HCT116 (cell line): ENCODE measurements at regions not wholly inside any gene's neighbourhood (a gene's known extent, or its start where the extent isn't known, plus 50 kb on each side); places are given as distances from the start of the nearest gene placed in this dataset.

ENCODE experiments used
- ATAC-seq: fragments of 200-7000 bp; cut with Tn5 transposase; 2 replicates; pipeline ENCODE4 v1.9.1; 2020; ENCODE audit warnings: mild to moderate bottlenecking, moderate library complexity
- BruUV-seq: library from RNA; stranded (reverse); fragments of 400-500 nt; replicated peaks from 2 replicates; lab custom pipeline; 2021; lab: Mats Ljungman, UMichigan
- CTCF ChIA-PET: fragments of 300-600 bp; sonication (Branson Sonifier 250); formaldehyde crosslinking; loops from one replicate; lab custom pipeline; 2021; ENCODE audit warnings: antibody characterized with exemption; lab: Charles Lee
- POLR2A ChIA-PET: fragments of 300-600, 350-600 bp; sonication (Branson Sonifier 250); formaldehyde crosslinking; loops from one replicate; lab custom pipeline; 2021; ENCODE audit warnings: antibody characterized with exemption; lab: Charles Lee
- RAD21 ChIA-PET, 2 experiments: fragments of 300-600 bp; sonication (Branson Sonifier 250); formaldehyde crosslinking; loops; one replicate each; lab custom pipeline; 2023; ENCODE audit warnings: low total read pairs in 2 of 2; ENCODE audit not compliant: uncharacterized antibody in 2 of 2, unreplicated experiment in 2 of 2, low non-redundant PET in 1 of 2; lab: Charles Lee
- DNase-seq: peaks from one replicate; pipeline ENCODE4 v3.0.0-alpha.2; 2010; ENCODE audit warnings: low read depth, low spot score
- H2AFZ ChIP-seq: fragments of 200-600 bp; shearing (Covaris generic), sonication (generic); 2 replicates; pipeline ENCODE4 v1.6.1; 2017; ENCODE audit warnings: low read depth, mixed run types, mixed read lengths, antibody characterized with exemption, low read length; ENCODE audit not compliant: poor library complexity, severe bottlenecking
- H3K27ac ChIP-seq: 2 replicates; pipeline ENCODE4 v1.5.1; 2012; ENCODE audit warnings: low read depth, low read length
- H3K27me3 ChIP-seq: fragments of 200-600 bp; sonication (generic); 2 replicates; pipeline ENCODE4 v1.6.1; 2016; ENCODE audit warnings: mixed run types, low read length, mixed read lengths; ENCODE audit not compliant: insufficient read depth
- H3K36me3 ChIP-seq, 2 experiments: fragments of 200-500 bp in 1 of 2; fragments of 200-600 bp in 1 of 2; sonication (Bioruptor generic) in 1 of 2; sonication (generic) in 1 of 2; 2 replicates each; pipeline versions ENCODE4 v1.5.1 to v1.6.1; 2014 to 2016; ENCODE audit warnings: low read length in 2 of 2, inconsistent platforms in 1 of 2, mixed read lengths in 1 of 2, mixed run types in 1 of 2; ENCODE audit not compliant: insufficient read depth in 2 of 2, control insufficient read depth in 1 of 2
- H3K4me1 ChIP-seq, 2 experiments: fragments of 200-600 bp in 1 of 2; sonication (generic) in 1 of 2; 2 replicates each; pipeline versions ENCODE4 v1.5.1 to v1.6.1; 2012 to 2017; ENCODE audit warnings: low read length in 2 of 2, inconsistent platforms in 1 of 2, mild to moderate bottlenecking in 1 of 2, mixed read lengths in 1 of 2, mixed run types in 1 of 2, moderate library complexity in 1 of 2; ENCODE audit not compliant: insufficient read depth in 2 of 2, control insufficient read depth in 1 of 2
- H3K4me2 ChIP-seq: fragments of 200-600 bp; sonication (generic); 2 replicates; pipeline ENCODE4 v1.6.1; 2017; ENCODE audit warnings: mixed run types, low read length, mixed read lengths
- H3K4me3 ChIP-seq, 2 experiments: fragments of 200-600 bp in 1 of 2; sonication (generic) in 1 of 2; replicated peaks in 1 of 2; 2 replicates each; pipeline ENCODE4 v1.5.1; 2011 to 2016; ENCODE audit warnings: low read length in 2 of 2, control low read depth in 1 of 2, low read depth in 1 of 2, mild to moderate bottlenecking in 1 of 2, mixed read lengths in 1 of 2, mixed run types in 1 of 2
- H3K79me2 ChIP-seq: fragments of 200-600 bp; sonication (generic); 2 replicates; pipeline ENCODE4 v1.6.1; 2017; ENCODE audit warnings: mild to moderate bottlenecking, mixed run types, low read length, moderate library complexity, mixed read lengths; ENCODE audit not compliant: insufficient read depth
- H3K9ac ChIP-seq: fragments of 200-600 bp; sonication (generic); 2 replicates; pipeline ENCODE4 v1.6.1; 2016; ENCODE audit warnings: low read length, mixed read lengths
- H3K9me2 ChIP-seq: fragments of 200-600 bp; sonication (generic), shearing (Covaris generic); 2 replicates; pipeline ENCODE4 v1.6.1; 2017; ENCODE audit warnings: mixed run types, mild to moderate bottlenecking, moderate library complexity; ENCODE audit not compliant: insufficient read depth
- H3K9me3 ChIP-seq, 2 experiments: fragments of 200-500 bp in 1 of 2; fragments of 200-600 bp in 1 of 2; sonication (Bioruptor generic) in 1 of 2; sonication (generic) in 1 of 2; 2 replicates each; pipeline ENCODE4 v1.6.1; 2014 to 2017; ENCODE audit warnings: low read length in 2 of 2, mixed read lengths in 2 of 2, inconsistent platforms in 1 of 2, low read depth in 1 of 2, mild to moderate bottlenecking in 1 of 2, mixed run types in 1 of 2, moderate library complexity in 1 of 2; ENCODE audit not compliant: control insufficient read depth in 1 of 2, insufficient read depth in 1 of 2
- H4K20me1 ChIP-seq: fragments of 200-600 bp; sonication (generic), shearing (Covaris generic); 2 replicates; pipeline ENCODE4 v1.6.1; 2017; ENCODE audit warnings: mixed run types, mild to moderate bottlenecking, moderate library complexity; ENCODE audit not compliant: insufficient read depth
- CBX3 ChIP-seq: IDR thresholded peaks from 2 replicates; pipeline ENCODE4 v1.6.1; 2012; ENCODE audit warnings: low read depth
- CEBPB ChIP-seq: IDR thresholded peaks from 2 replicates; pipeline ENCODE4 v1.6.1; 2012; ENCODE audit warnings: low read depth
- CTCF ChIP-seq, 3 experiments: fragments of 200-600 bp in 1 of 3; sonication (generic) in 1 of 3; IDR thresholded peaks in 2 of 3; conservative IDR thresholded peaks in 1 of 3; 2 replicates each; pipeline ENCODE4 v1.5.1; 2012 to 2017; ENCODE audit warnings: low read depth in 2 of 3, low read length in 2 of 3, antibody characterized with exemption in 1 of 3, borderline replicate concordance in 1 of 3, control low read depth in 1 of 3, mild to moderate bottlenecking in 1 of 3, mixed read lengths in 1 of 3, mixed run types in 1 of 3, moderate library complexity in 1 of 3; ENCODE audit not compliant: insufficient read depth in 1 of 3
- EGR1 ChIP-seq: IDR thresholded peaks from 2 replicates; pipeline ENCODE4 v1.6.1; 2012; ENCODE audit warnings: low read depth
- ELF1 ChIP-seq: IDR thresholded peaks from 2 replicates; pipeline ENCODE4 v1.6.1; 2012; ENCODE audit warnings: low read depth, borderline replicate concordance
- EZH2 ChIP-seq: fragments of 200-600 bp; sonication (generic); IDR thresholded peaks from 2 replicates; pipeline ENCODE4 v1.6.1; 2017; ENCODE audit warnings: antibody characterized with exemption, mixed run types
- EZH2phosphoT487 ChIP-seq: fragments of 200-600 bp; IDR thresholded peaks from 2 replicates; pipeline ENCODE4 v1.6.1; 2018; ENCODE audit warnings: antibody characterized with exemption, borderline replicate concordance
- JUND ChIP-seq: IDR thresholded peaks from 2 replicates; pipeline ENCODE4 v1.6.1; 2012
- MAX ChIP-seq: IDR thresholded peaks from 2 replicates; pipeline ENCODE4 v1.6.1; 2012
- POLR2A ChIP-seq: IDR thresholded peaks from 2 replicates; pipeline ENCODE4 v1.7.0; 2011; ENCODE audit warnings: borderline replicate concordance; ENCODE audit not compliant: insufficient read depth, insufficient read length; ENCODE audit errors: extremely low read depth
- POLR2AphosphoS5 ChIP-seq: IDR thresholded peaks from 2 replicates; pipeline ENCODE4 v1.6.1; 2011; ENCODE audit warnings: mild to moderate bottlenecking, low read depth, low read length, moderate library complexity
- RAD21 ChIP-seq: IDR thresholded peaks from 2 replicates; pipeline ENCODE4 v1.6.1; 2012; ENCODE audit warnings: low read depth, mild to moderate bottlenecking
- SIN3A ChIP-seq: IDR thresholded peaks from 2 replicates; pipeline ENCODE4 v1.6.1; 2012; ENCODE audit warnings: low read depth
- SP1 ChIP-seq: IDR thresholded peaks from 2 replicates; pipeline ENCODE4 v1.6.1; 2012; ENCODE audit warnings: low read depth
- SRF ChIP-seq: IDR thresholded peaks from 2 replicates; pipeline ENCODE4 v1.6.1; 2012; ENCODE audit warnings: low read depth
- TCF7L2 ChIP-seq: IDR thresholded peaks from 2 replicates; pipeline ENCODE4 v1.7.0; 2011; ENCODE audit warnings: borderline replicate concordance, inconsistent platforms; ENCODE audit not compliant: insufficient read depth, insufficient read length; ENCODE audit errors: extremely low read depth
- YY1 ChIP-seq: IDR thresholded peaks from 2 replicates; pipeline ENCODE4 v1.6.1; 2011; ENCODE audit warnings: low read length, low read depth, moderate library complexity, mild to moderate bottlenecking; ENCODE audit not compliant: insufficient replicate concordance; ENCODE audit errors: extremely low read depth
- ZBTB33 ChIP-seq: IDR thresholded peaks from 2 replicates; pipeline ENCODE4 v1.6.1; 2011; ENCODE audit warnings: mild to moderate bottlenecking, low read length, moderate library complexity; ENCODE audit not compliant: insufficient replicate concordance; ENCODE audit errors: extremely low read depth
- ZNF274 ChIP-seq: fragments of 200-500 bp; sonication (Bioruptor generic); IDR thresholded peaks from 2 replicates; pipeline ENCODE4 v1.6.1; 2014; ENCODE audit warnings: mild to moderate bottlenecking, low read depth, low read length, inconsistent platforms
- intact Hi-C: fragments of 100-400 bp; cut with micrococcal nuclease; formaldehyde crosslinking; loops from 2 replicates; pipeline ENCODE4 v1.10.0; 2022
- TF ChIP-seq, protein P1 (sequence below): IDR thresholded peaks from 2 replicates; pipeline ENCODE4 v1.6.1; 2012

- Histone ChIP-seq H3K4me1 (no peaks in the 10 kb centered on the region), H3K27ac (no peak overlapping the region), H3K9ac (no peak overlapping the region), H3K79me2 (no peaks in the 10 kb centered on the region), H3K9me2 (0 out of 2 replicates have a peak, but pooled peaks cover 3% of the 10 kb centered on the region), H3K4me3 (no peak overlapping the region), H3K36me3 (no peaks in the 10 kb centered on the region), H3K9me3 (no peaks in the 10 kb centered on the region), H2AFZ (no peak overlapping the region), H4K20me1 (no peaks in the 10 kb centered on the region), H3K27me3 (no peaks in the 10 kb centered on the region), H3K4me2 (no peak overlapping the region)
- TF ChIP-seq ZBTB33 (no peak), POLR2AphosphoS5 (no peak), CBX3 (no peak), JUND (no peak), TCF7L2 (no peak), CEBPB (no peak), MAX (no peak), YY1 (no peak), EGR1 (no peak), SRF (no peak), ELF1 (no peak), CTCF (IDR thresholded peaks at IDR 0.05 in 2 of 3, conservative IDR thresholded peaks at IDR 0.05 in 1 of 3; ENCODE audit: borderline replicate concordance in 1 of 3, insufficient read depth in 1 of 3, low read depth in 2 of 3, low read length in 2 of 3) (no peak), EZH2 (no peak), POLR2A (no peak), EZH2phosphoT487 (no peak), RAD21 (no peak), ZNF274 (no peak), SP1 (no peak), SIN3A (no peak)
- TF ChIP-seq, protein P1, sequence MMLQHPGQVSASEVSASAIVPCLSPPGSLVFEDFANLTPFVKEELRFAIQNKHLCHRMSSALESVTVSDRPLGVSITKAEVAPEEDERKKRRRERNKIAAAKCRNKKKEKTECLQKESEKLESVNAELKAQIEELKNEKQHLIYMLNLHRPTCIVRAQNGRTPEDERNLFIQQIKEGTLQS = no peak
- no peak for ATAC-seq
- CTCF ChIA-PET = no interaction called here
- no TSS peak for BruUV-seq
- RAD21 ChIA-PET = no interaction called here
- POLR2A ChIA-PET = no interaction called here
- intact Hi-C loops = no loop called here
- no peak for DNase-seq
Observed at GRCh38 chr12:89213747-89214146, 138.6 kb downstream of the DUSP6 start.
